B cell (primary cell): ENCODE measurements at regions not wholly inside any gene's neighbourhood (a gene's known extent, or its start where the extent isn't known, plus 50 kb on each side); places are given as distances from the start of the nearest gene placed in this dataset.

Source experiments
- CTCF ChIP-seq: fragments of 200-600 bp; IDR thresholded peaks from one replicate; pipeline ENCODE4 v1.8.0; 2022; ENCODE audit warnings: antibody characterized with exemption, mild to moderate bottlenecking
- EZH2 ChIP-seq: IDR thresholded peaks from 2 replicates; pipeline ENCODE4 v1.6.1; 2012; ENCODE audit warnings: borderline replicate concordance, low read depth, mild to moderate bottlenecking, moderate library complexity, low read length; ENCODE audit not compliant: insufficient read depth, poor library complexity, severe bottlenecking

GRCh38 chr11:15618583-15619032 is 503.9 kb downstream of the INSC start:
- TF ChIP-seq CTCF (no peak), EZH2 (no peak)
